ENCODE measurements at regions not wholly inside any gene's neighbourhood (a gene's known extent, or its start where the extent isn't known, plus 50 kb on each side); places are given as distances from the start of the nearest gene placed in this dataset.

GRCh38 chr14:89004166-89004565 lies 179.7 kb downstream of the TTC8 start:
- Histone ChIP-seq H3K27ac (no peak overlapping the region), H3K9me3 (no peaks in the 10 kb centered on the region), H3K4me3 (no peak overlapping the region), H3K4me1 (no peaks in the 10 kb centered on the region), H3K36me3 (replicated peaks in 1 of 2; ENCODE audit: insufficient read depth in 1 of 2, low read depth in 2 of 2) (no peaks in the 10 kb centered on the region), H3K27me3 (no peaks in the 10 kb centered on the region)
- TF ChIP-seq CTCF (IDR thresholded peaks at IDR 0.05): no peak
- no peak for TF ChIP-seq POLR2A (IDR thresholded peaks at IDR 0.05)
- DNase-seq (no peak), ATAC-seq (no peak)
- intact Hi-C loops (cut with DNase I): no loop called here

DNA sequence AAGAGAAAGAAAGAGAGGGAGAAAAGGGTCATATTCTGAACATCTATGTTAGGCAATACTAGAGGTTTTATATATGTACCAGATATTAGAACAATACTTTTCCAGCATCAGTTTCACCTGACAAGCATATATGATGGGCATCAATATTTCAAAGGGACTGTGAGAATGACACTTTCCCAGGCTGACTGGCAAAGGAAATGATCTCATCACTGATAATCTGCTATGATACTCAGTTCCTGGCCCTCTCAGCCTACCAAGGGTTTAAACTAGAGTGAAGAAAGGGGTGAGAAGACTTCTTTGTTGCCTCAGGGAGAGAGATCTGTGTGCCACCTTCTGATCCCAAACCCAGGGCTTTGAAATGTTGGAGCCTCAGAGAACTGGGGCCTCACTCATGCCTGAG lies 183.5 kb downstream of the TTC8 start:
- DNase-seq (no peak), ATAC-seq (no peak)
- Histone ChIP-seq H3K36me3 (replicated peaks in 1 of 2; ENCODE audit: insufficient read depth in 1 of 2, low read depth in 2 of 2) (no peaks in the 10 kb centered on the region), H3K27me3 (no peaks in the 10 kb centered on the region), H3K4me3 (no peak overlapping the region), H3K27ac (no peak overlapping the region), H3K9me3 (no peaks in the 10 kb centered on the region), H3K4me1 (peaks cover 9% of the 10 kb centered on the region)
- intact Hi-C loops (cut with DNase I): no loop called here
- TF ChIP-seq POLR2A (IDR thresholded peaks at IDR 0.05) (no peak), CTCF (IDR thresholded peaks at IDR 0.05) (no peak)

DNA sequence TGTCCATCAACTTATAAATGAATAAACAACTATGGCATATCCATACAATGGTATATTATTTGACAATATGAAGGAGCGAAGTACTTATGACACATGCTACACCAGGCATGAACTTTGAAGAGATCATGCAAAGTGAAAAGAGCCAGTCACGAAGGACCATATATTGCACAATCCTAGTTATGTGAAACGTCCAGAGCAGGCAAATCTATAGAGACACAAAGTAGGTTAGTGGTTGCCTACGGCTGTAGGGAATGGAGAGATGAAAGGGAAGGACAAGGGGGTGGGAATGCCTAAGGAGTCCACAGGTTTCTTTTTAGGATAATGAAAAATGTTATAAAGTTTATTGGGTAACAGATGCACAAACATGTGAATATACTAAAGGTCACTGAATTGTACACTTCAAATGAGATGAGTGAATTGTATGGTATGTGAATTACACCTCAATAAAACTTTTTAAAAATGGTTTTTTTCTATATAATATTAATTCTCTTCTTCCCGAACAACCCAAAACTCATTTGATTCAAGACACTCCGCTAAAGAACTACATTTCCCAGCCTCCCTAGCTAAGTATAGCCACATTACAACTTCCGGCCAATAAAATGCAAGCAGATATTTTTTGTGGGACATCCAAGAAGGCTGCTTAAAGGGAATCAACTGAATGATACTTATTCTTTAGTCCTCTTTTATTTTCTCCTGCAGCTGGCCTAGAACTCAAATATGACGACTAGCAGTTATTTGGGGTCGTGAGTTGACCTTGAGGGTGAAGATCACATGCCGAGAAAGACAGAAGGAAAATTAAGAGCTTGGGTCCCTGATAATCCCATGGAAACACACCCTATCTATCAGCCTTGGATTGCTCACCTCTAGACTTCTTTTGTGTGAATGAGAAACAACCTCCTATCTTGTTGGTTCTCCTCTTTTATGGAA lies 187.2 kb downstream of the TTC8 start:
- intact Hi-C loops (cut with DNase I): no loop called here
- ATAC-seq: no peak
- Histone ChIP-seq H3K36me3 (replicated peaks in 1 of 2; ENCODE audit: insufficient read depth in 1 of 2, low read depth in 2 of 2) (no peaks in the 10 kb centered on the region), H3K4me1 (peaks cover 10% of the 10 kb centered on the region), H3K27ac (peak overlapping the region in 3 of 4 donors; percentile 58 to 72 (median 70)), H3K4me3 (peak overlapping the region; percentile 13 to 15), H3K27me3 (no peaks in the 10 kb centered on the region), H3K9me3 (no peaks in the 10 kb centered on the region)
- WGBS, 2 donors: 46 to 47% methylated on average over 10 of the region's 10 CpGs
- no peak for TF ChIP-seq CTCF (IDR thresholded peaks at IDR 0.05)
- no peak for TF ChIP-seq POLR2A (IDR thresholded peaks at IDR 0.05)
- DNase-seq: no peak

GRCh38 chr14:89012282-89013097 lies 188.0 kb downstream of the TTC8 start:
- no peaks in the 10 kb centered on the region for H3K9me3 ChIP-seq
- H3K4me1 ChIP-seq: peaks cover 10% of the 10 kb centered on the region
- intact Hi-C loops (cut with DNase I): no loop called here
- H3K27me3 ChIP-seq: no peaks in the 10 kb centered on the region
- WGBS, 2 donors: 15 to 16% methylated on average over 14 of the region's 14 CpGs
- peak in 1 of 4 donors; percentile 18 for DNase-seq
- peak; percentile 49 for ATAC-seq
- peak overlapping the region; percentile 13 to 15 for H3K4me3 ChIP-seq
- peak overlapping the region in 3 of 4 donors; percentile 58 to 72 (median 70) for H3K27ac ChIP-seq
- TF ChIP-seq CTCF (IDR thresholded peaks at IDR 0.05) (no peak), POLR2A (IDR thresholded peaks at IDR 0.05) (no peak)
- no peaks in the 10 kb centered on the region for H3K36me3 ChIP-seq (replicated peaks in 1 of 2; ENCODE audit: insufficient read depth in 1 of 2, low read depth in 2 of 2)

Measured in body of pancreas (tissue), 4 donors.